CD14-positive monocyte (primary cell): ENCODE measurements at regions not wholly inside any gene's neighbourhood (a gene's known extent, or its start where the extent isn't known, plus 50 kb on each side); places are given as distances from the start of the nearest gene placed in this dataset.
A peak's percentile ranks its signal among the peaks of the same experiment; 100 is the strongest.

Experiments used
- DNase-seq, 3 donors: peaks; one replicate each; pipeline ENCODE4 v3.0.0-alpha.2; 2011 to 2022
- H2AFZ ChIP-seq: 2 replicates; pipeline ENCODE4 v1.6.0; 2012; ENCODE audit warnings: mild to moderate bottlenecking, low read depth, low read length, inconsistent platforms; ENCODE audit not compliant: insufficient read depth, poor library complexity, severe bottlenecking
- H3K27ac ChIP-seq, 2 donors: 1 replicate in 1 of 2; 2 replicates in 1 of 2; pipeline ENCODE4 v1.5.1; 2012 to 2013; ENCODE audit warnings: low read length in 2 of 2, control low read depth in 1 of 2, inconsistent platforms in 1 of 2, low read depth in 1 of 2, mild to moderate bottlenecking in 1 of 2
- H3K27me3 ChIP-seq, 2 donors: one replicate each; pipeline versions ENCODE4 v1.6.0 to v1.6.1; 2011 to 2013; ENCODE audit warnings: low read length in 2 of 2; ENCODE audit not compliant: control insufficient read depth in 2 of 2, insufficient read depth in 2 of 2
- H3K36me3 ChIP-seq, 2 donors: replicated peaks in 1 of 2; 1 replicate in 1 of 2; 2 replicates in 1 of 2; pipeline versions ENCODE4 v1.5.1 to v1.6.1; 2012 to 2013; ENCODE audit warnings: low read length in 2 of 2, control low read depth in 1 of 2, inconsistent platforms in 1 of 2, mild to moderate bottlenecking in 1 of 2; ENCODE audit not compliant: insufficient read depth in 2 of 2, control insufficient read depth in 1 of 2
- H3K4me1 ChIP-seq, 2 donors: 1 replicate in 1 of 2; 2 replicates in 1 of 2; pipeline versions ENCODE4 v1.5.1 to v1.6.1; 2012 to 2013; ENCODE audit warnings: low read length in 2 of 2, control low read depth in 1 of 2, inconsistent platforms in 1 of 2, mild to moderate bottlenecking in 1 of 2, moderate library complexity in 1 of 2; ENCODE audit not compliant: insufficient read depth in 2 of 2, control insufficient read depth in 1 of 2
- H3K4me2 ChIP-seq: replicated peaks from 2 replicates; pipeline ENCODE3; 2012; ENCODE audit warnings: low read length, moderate library complexity, mild to moderate bottlenecking; ENCODE audit not compliant: poor library complexity, severe bottlenecking; ENCODE audit errors: extremely low read depth
- H3K4me3 ChIP-seq, 3 experiments: fragments of 200-600 bp in 1 of 3; sonication (generic) in 1 of 3; replicated peaks in 1 of 3; 1 replicate in 2 of 3; 2 replicates in 1 of 3; pipeline ENCODE4 v1.5.1; 2011 to 2013; ENCODE audit warnings: low read length in 3 of 3, mild to moderate bottlenecking in 3 of 3, control low read depth in 2 of 3, low read depth in 2 of 3, inconsistent platforms in 1 of 3, moderate library complexity in 1 of 3
- H3K79me2 ChIP-seq: 2 replicates; pipeline ENCODE4 v1.6.0; 2012; ENCODE audit warnings: mild to moderate bottlenecking, control low read depth, inconsistent platforms, low read length, moderate library complexity; ENCODE audit not compliant: insufficient read depth
- H3K9ac ChIP-seq: 2 replicates; pipeline ENCODE4 v1.6.0; 2017; ENCODE audit warnings: low read length, mild to moderate bottlenecking; ENCODE audit not compliant: insufficient read depth, poor library complexity, severe bottlenecking
- H3K9me3 ChIP-seq, 2 donors: replicated peaks in 1 of 2; 1 replicate in 1 of 2; 2 replicates in 1 of 2; pipeline versions ENCODE4 v1.5.1 to v1.6.1; 2012 to 2013; ENCODE audit warnings: low read length in 2 of 2, control low read depth in 1 of 2; ENCODE audit not compliant: control insufficient read depth in 1 of 2, insufficient read depth in 1 of 2
- H4K20me1 ChIP-seq: 2 replicates; pipeline ENCODE4 v1.6.0; 2012; ENCODE audit warnings: mild to moderate bottlenecking, low read length, control low read depth, moderate library complexity; ENCODE audit not compliant: insufficient read depth
- H3K27ac Mint-ChIP-seq, 7 donors: one replicate each; pipeline ENCODE4 v1.8.0; 2020; ENCODE audit warnings: mild to moderate bottlenecking in 7 of 7, mixed read lengths in 7 of 7, moderate library complexity in 6 of 7, inconsistent platforms in 2 of 7
- H3K27me3 Mint-ChIP-seq, 3 donors: one replicate each; pipeline ENCODE4 v1.8.0; 2021 to 2022; ENCODE audit warnings: low read depth in 3 of 3, mild to moderate bottlenecking in 3 of 3, mixed read lengths in 3 of 3, moderate library complexity in 3 of 3, inconsistent platforms in 1 of 3
- H3K36me3 Mint-ChIP-seq, 2 donors: one replicate each; pipeline ENCODE4 v1.8.0; 2020; ENCODE audit warnings: mixed read lengths in 2 of 2, inconsistent platforms in 1 of 2, mild to moderate bottlenecking in 1 of 2
- H3K4me1 Mint-ChIP-seq: one replicate; pipeline ENCODE4 v1.8.0; 2020; ENCODE audit warnings: mild to moderate bottlenecking, mixed read lengths
- H3K4me3 Mint-ChIP-seq, 2 donors: one replicate each; pipeline ENCODE4 v1.8.0; 2020; ENCODE audit warnings: mild to moderate bottlenecking in 2 of 2, mixed read lengths in 2 of 2, moderate library complexity in 1 of 2
- H3K9me3 Mint-ChIP-seq, 7 donors: one replicate each; pipeline ENCODE4 v1.8.0; 2020 to 2022; ENCODE audit warnings: mixed read lengths in 7 of 7, mild to moderate bottlenecking in 6 of 7, moderate library complexity in 6 of 7, inconsistent platforms in 2 of 7
- WGBS: methylation state at CpG from one replicate; pipeline ENCODE4 v1.1.5; 2013; ENCODE audit warnings: missing lambda C conversion rate; ENCODE audit not compliant: insufficient coverage; 5-methylcytosine and 5-hydroxymethylcytosine counted together
- intact Hi-C, 2 donors: fragments of 100-400 bp; cut with micrococcal nuclease; formaldehyde crosslinking; loops; one replicate each; pipeline versions ENCODE4 v1.15.0 to v1.15.1; 2023
- TF ChIP-seq, protein P1 (sequence below): fragments of 200-600 bp; IDR thresholded peaks from one replicate; pipeline ENCODE4 v1.8.0; 2022; ENCODE audit warnings: antibody characterized with exemption, mild to moderate bottlenecking

DNA sequence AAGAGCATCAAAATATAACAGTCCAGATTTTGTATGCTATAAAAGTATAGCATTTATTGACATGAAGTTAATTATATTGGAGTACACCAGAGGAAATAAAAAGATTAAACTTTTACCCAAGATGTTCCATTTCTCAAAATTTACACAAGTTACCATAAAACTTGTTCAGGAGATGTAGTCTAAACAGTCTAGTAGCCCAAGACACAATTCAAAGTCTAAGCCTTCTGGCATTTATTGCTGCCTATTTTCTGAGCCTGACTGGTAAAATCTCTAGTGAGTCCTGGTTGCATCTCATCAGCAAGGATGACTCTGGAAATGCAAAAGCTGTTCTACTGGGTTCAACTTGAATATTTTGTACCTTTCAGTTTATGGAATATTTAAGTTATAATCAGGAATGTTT, 468.7 kb downstream of the PDCD6IP start:
- H3K4me3 ChIP-seq = no peak overlapping the region
- no peak overlapping the region for H2AFZ ChIP-seq
- no peaks in the 10 kb centered on the region for H3K27me3 Mint-ChIP-seq
- peaks cover 0 to 4% (median 0%) of the 10 kb centered on the region in 7 donors for H3K9me3 Mint-ChIP-seq
- H3K27me3 ChIP-seq = no peaks in the 10 kb centered on the region
- no peak for DNase-seq
- no peaks in the 10 kb centered on the region for H4K20me1 ChIP-seq
- H3K9me3 ChIP-seq = no peaks in the 10 kb centered on the region
- no peaks in the 10 kb centered on the region for H3K36me3 ChIP-seq
- TF ChIP-seq, protein P1, sequence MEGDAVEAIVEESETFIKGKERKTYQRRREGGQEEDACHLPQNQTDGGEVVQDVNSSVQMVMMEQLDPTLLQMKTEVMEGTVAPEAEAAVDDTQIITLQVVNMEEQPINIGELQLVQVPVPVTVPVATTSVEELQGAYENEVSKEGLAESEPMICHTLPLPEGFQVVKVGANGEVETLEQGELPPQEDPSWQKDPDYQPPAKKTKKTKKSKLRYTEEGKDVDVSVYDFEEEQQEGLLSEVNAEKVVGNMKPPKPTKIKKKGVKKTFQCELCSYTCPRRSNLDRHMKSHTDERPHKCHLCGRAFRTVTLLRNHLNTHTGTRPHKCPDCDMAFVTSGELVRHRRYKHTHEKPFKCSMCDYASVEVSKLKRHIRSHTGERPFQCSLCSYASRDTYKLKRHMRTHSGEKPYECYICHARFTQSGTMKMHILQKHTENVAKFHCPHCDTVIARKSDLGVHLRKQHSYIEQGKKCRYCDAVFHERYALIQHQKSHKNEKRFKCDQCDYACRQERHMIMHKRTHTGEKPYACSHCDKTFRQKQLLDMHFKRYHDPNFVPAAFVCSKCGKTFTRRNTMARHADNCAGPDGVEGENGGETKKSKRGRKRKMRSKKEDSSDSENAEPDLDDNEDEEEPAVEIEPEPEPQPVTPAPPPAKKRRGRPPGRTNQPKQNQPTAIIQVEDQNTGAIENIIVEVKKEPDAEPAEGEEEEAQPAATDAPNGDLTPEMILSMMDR = no peak
- H3K27ac Mint-ChIP-seq = no peak overlapping the region
- no peak overlapping the region for H3K4me2 ChIP-seq
- H3K27ac ChIP-seq = no peak overlapping the region
- no peaks in the 10 kb centered on the region for H3K36me3 Mint-ChIP-seq
- H3K79me2 ChIP-seq = no peaks in the 10 kb centered on the region
- H3K4me1 ChIP-seq = peaks cover 47 to 50% of the 10 kb centered on the region in 2 donors
- no peak overlapping the region for H3K4me3 Mint-ChIP-seq
- intact Hi-C loops = loop anchor here in 1 of 2 donors (5.0 kb wide), 1 partner anchor 95 kb away; no protein-coding TSS in a partner anchor
- peaks cover 55% of the 10 kb centered on the region for H3K4me1 Mint-ChIP-seq
- no peak overlapping the region for H3K9ac ChIP-seq

DNA sequence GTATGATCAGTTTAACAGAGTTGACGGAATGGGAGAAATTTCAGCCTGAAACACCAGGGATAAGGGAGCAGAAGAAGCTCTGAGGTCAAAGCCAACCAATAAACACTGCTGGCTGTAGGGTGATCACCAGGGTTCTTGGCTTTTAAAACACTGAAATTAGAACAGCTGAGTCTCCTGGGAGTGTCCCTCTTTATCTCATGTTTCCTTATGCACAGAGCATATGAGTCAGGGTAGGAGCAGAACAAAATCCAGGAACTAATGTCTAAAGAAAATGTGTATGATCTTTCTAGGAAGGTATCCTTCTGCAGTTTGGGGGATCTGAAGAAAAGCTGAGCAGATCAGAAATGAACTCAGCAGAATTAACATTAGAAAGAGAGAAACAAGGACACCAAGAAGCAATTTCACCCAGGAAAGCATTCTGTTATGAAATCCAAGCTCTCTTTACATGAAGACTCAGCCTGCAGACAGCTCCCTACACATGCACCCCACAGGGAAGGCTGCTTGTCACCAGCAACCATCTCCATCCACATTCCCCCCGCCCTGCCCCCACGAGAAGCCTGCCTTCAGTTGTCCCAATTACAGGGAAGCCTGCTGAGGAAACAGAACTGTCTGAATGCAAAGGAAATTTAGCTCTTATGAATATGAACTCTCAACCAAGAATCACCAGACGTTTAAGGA, 469.7 kb downstream of the PDCD6IP start:
- 90% methylated on average over 2 of the region's 4 CpGs for WGBS

More for the DNA sequence above, 469.7 kb downstream of the PDCD6IP start:
- Mint-ChIP-seq H3K27ac (peak overlapping the region in 1 of 7 donors; percentile 55), H3K4me1 (peaks cover 44% of the 10 kb centered on the region), H3K4me3 (peak overlapping the region in 1 of 2 donors; percentile 13), H3K36me3 (no peaks in the 10 kb centered on the region), H3K9me3 (peaks cover 0 to 4% (median 0%) of the 10 kb centered on the region in 7 donors), H3K27me3 (no peaks in the 10 kb centered on the region)
- TF ChIP-seq, protein P1 = no peak
- peaks cover 37 to 39% of the 10 kb centered on the region in 2 donors for H3K4me1 ChIP-seq
- peak overlapping the region; percentile 20 for H2AFZ ChIP-seq
- H3K9me3 ChIP-seq = no peaks in the 10 kb centered on the region
- no peak overlapping the region for H3K9ac ChIP-seq
- DNase-seq = peak in 1 of 3 donors; percentile 15
- H3K4me3 ChIP-seq = no peak overlapping the region
- H3K79me2 ChIP-seq = no peaks in the 10 kb centered on the region
- no peaks in the 10 kb centered on the region for H4K20me1 ChIP-seq
- no peak overlapping the region for H3K4me2 ChIP-seq
- H3K36me3 ChIP-seq = no peaks in the 10 kb centered on the region
- no peak overlapping the region for H3K27ac ChIP-seq
- intact Hi-C loops = loop anchor here in 1 of 2 donors (5.0 kb wide), 1 partner anchor 94 kb away; no protein-coding TSS in a partner anchor
- no peaks in the 10 kb centered on the region for H3K27me3 ChIP-seq
